CD14-positive monocyte (primary cell): ENCODE measurements at regions not wholly inside any gene's neighbourhood (a gene's known extent, or its start where the extent isn't known, plus 50 kb on each side); places are given as distances from the start of the nearest gene placed in this dataset.

Experiments used
- DNase-seq, 3 donors: peaks; one replicate each; pipeline ENCODE4 v3.0.0-alpha.2; 2011 to 2022
- H2AFZ ChIP-seq: 2 replicates; pipeline ENCODE4 v1.6.0; 2012; ENCODE audit warnings: mild to moderate bottlenecking, low read depth, low read length, inconsistent platforms; ENCODE audit not compliant: insufficient read depth, poor library complexity, severe bottlenecking
- H3K27ac ChIP-seq, 2 donors: 1 replicate in 1 of 2; 2 replicates in 1 of 2; pipeline ENCODE4 v1.5.1; 2012 to 2013; ENCODE audit warnings: low read length in 2 of 2, control low read depth in 1 of 2, inconsistent platforms in 1 of 2, low read depth in 1 of 2, mild to moderate bottlenecking in 1 of 2
- H3K27me3 ChIP-seq, 2 donors: one replicate each; pipeline versions ENCODE4 v1.6.0 to v1.6.1; 2011 to 2013; ENCODE audit warnings: low read length in 2 of 2; ENCODE audit not compliant: control insufficient read depth in 2 of 2, insufficient read depth in 2 of 2
- H3K36me3 ChIP-seq, 2 donors: replicated peaks in 1 of 2; 1 replicate in 1 of 2; 2 replicates in 1 of 2; pipeline versions ENCODE4 v1.5.1 to v1.6.1; 2012 to 2013; ENCODE audit warnings: low read length in 2 of 2, control low read depth in 1 of 2, inconsistent platforms in 1 of 2, mild to moderate bottlenecking in 1 of 2; ENCODE audit not compliant: insufficient read depth in 2 of 2, control insufficient read depth in 1 of 2
- H3K4me1 ChIP-seq, 2 donors: 1 replicate in 1 of 2; 2 replicates in 1 of 2; pipeline versions ENCODE4 v1.5.1 to v1.6.1; 2012 to 2013; ENCODE audit warnings: low read length in 2 of 2, control low read depth in 1 of 2, inconsistent platforms in 1 of 2, mild to moderate bottlenecking in 1 of 2, moderate library complexity in 1 of 2; ENCODE audit not compliant: insufficient read depth in 2 of 2, control insufficient read depth in 1 of 2
- H3K4me2 ChIP-seq: replicated peaks from 2 replicates; pipeline ENCODE3; 2012; ENCODE audit warnings: low read length, moderate library complexity, mild to moderate bottlenecking; ENCODE audit not compliant: poor library complexity, severe bottlenecking; ENCODE audit errors: extremely low read depth
- H3K4me3 ChIP-seq, 3 experiments: fragments of 200-600 bp in 1 of 3; sonication (generic) in 1 of 3; replicated peaks in 1 of 3; 1 replicate in 2 of 3; 2 replicates in 1 of 3; pipeline ENCODE4 v1.5.1; 2011 to 2013; ENCODE audit warnings: low read length in 3 of 3, mild to moderate bottlenecking in 3 of 3, control low read depth in 2 of 3, low read depth in 2 of 3, inconsistent platforms in 1 of 3, moderate library complexity in 1 of 3
- H3K79me2 ChIP-seq: 2 replicates; pipeline ENCODE4 v1.6.0; 2012; ENCODE audit warnings: mild to moderate bottlenecking, control low read depth, inconsistent platforms, low read length, moderate library complexity; ENCODE audit not compliant: insufficient read depth
- H3K9ac ChIP-seq: 2 replicates; pipeline ENCODE4 v1.6.0; 2017; ENCODE audit warnings: low read length, mild to moderate bottlenecking; ENCODE audit not compliant: insufficient read depth, poor library complexity, severe bottlenecking
- H3K9me3 ChIP-seq, 2 donors: replicated peaks in 1 of 2; 1 replicate in 1 of 2; 2 replicates in 1 of 2; pipeline versions ENCODE4 v1.5.1 to v1.6.1; 2012 to 2013; ENCODE audit warnings: low read length in 2 of 2, control low read depth in 1 of 2; ENCODE audit not compliant: control insufficient read depth in 1 of 2, insufficient read depth in 1 of 2
- H4K20me1 ChIP-seq: 2 replicates; pipeline ENCODE4 v1.6.0; 2012; ENCODE audit warnings: mild to moderate bottlenecking, low read length, control low read depth, moderate library complexity; ENCODE audit not compliant: insufficient read depth
- H3K27ac Mint-ChIP-seq, 7 donors: one replicate each; pipeline ENCODE4 v1.8.0; 2020; ENCODE audit warnings: mild to moderate bottlenecking in 7 of 7, mixed read lengths in 7 of 7, moderate library complexity in 6 of 7, inconsistent platforms in 2 of 7
- H3K27me3 Mint-ChIP-seq, 3 donors: one replicate each; pipeline ENCODE4 v1.8.0; 2021 to 2022; ENCODE audit warnings: low read depth in 3 of 3, mild to moderate bottlenecking in 3 of 3, mixed read lengths in 3 of 3, moderate library complexity in 3 of 3, inconsistent platforms in 1 of 3
- H3K36me3 Mint-ChIP-seq, 2 donors: one replicate each; pipeline ENCODE4 v1.8.0; 2020; ENCODE audit warnings: mixed read lengths in 2 of 2, inconsistent platforms in 1 of 2, mild to moderate bottlenecking in 1 of 2
- H3K4me1 Mint-ChIP-seq: one replicate; pipeline ENCODE4 v1.8.0; 2020; ENCODE audit warnings: mild to moderate bottlenecking, mixed read lengths
- H3K4me3 Mint-ChIP-seq, 2 donors: one replicate each; pipeline ENCODE4 v1.8.0; 2020; ENCODE audit warnings: mild to moderate bottlenecking in 2 of 2, mixed read lengths in 2 of 2, moderate library complexity in 1 of 2
- H3K9me3 Mint-ChIP-seq, 7 donors: one replicate each; pipeline ENCODE4 v1.8.0; 2020 to 2022; ENCODE audit warnings: mixed read lengths in 7 of 7, mild to moderate bottlenecking in 6 of 7, moderate library complexity in 6 of 7, inconsistent platforms in 2 of 7
- CTCF ChIP-seq: fragments of 200-600 bp; IDR thresholded peaks from one replicate; pipeline ENCODE4 v1.8.0; 2022; ENCODE audit warnings: antibody characterized with exemption, mild to moderate bottlenecking
- WGBS: methylation state at CpG from one replicate; pipeline ENCODE4 v1.1.5; 2013; ENCODE audit warnings: missing lambda C conversion rate; ENCODE audit not compliant: insufficient coverage; 5-methylcytosine and 5-hydroxymethylcytosine counted together
- intact Hi-C, 2 donors: fragments of 100-400 bp; cut with micrococcal nuclease; formaldehyde crosslinking; loops; one replicate each; pipeline versions ENCODE4 v1.15.0 to v1.15.1; 2023

DNA sequence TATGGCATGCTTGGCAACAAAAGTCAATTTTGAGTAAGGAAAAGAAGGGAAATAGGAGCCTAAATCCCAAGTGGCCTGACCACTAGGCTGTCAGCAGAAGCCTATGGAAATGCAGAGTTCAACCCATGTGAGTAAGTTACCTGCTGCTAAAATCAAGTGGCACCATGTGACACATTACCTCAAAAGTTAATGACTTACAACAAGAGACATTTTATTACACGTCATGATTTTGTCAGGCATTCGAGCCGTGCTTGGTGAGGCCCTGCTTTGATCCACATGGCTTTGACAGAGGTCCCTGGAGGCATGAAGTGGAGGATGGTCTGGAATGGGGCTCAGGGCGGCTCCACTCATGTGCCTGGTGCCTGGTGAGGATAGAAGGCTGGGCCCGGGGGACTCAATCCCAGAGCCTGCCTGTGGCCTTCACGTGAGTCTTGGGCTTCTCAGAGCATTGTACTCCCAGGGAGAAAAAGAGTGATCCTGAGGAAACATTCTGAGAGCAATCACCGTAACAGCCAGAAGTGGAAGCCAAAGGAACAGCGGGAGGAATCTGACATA is 339.1 kb upstream of the B3GAT1 start:
- Histone ChIP-seq H3K4me1 (no peaks in the 10 kb centered on the region), H3K27ac (no peak overlapping the region), H3K36me3 (no peaks in the 10 kb centered on the region), H2AFZ (no peak overlapping the region), H3K27me3 (no peaks in the 10 kb centered on the region), H3K9me3 (peaks cover 9 to 15% of the 10 kb centered on the region in 2 donors), H3K4me3 (no peak overlapping the region), H3K4me2 (no peak overlapping the region), H3K79me2 (no peaks in the 10 kb centered on the region), H4K20me1 (no peaks in the 10 kb centered on the region), H3K9ac (no peak overlapping the region)
- intact Hi-C loops: no loop called here
- no peaks in the 10 kb centered on the region for H3K36me3 Mint-ChIP-seq
- peaks cover 0 to 3% (median 2%) of the 10 kb centered on the region in 3 donors for H3K27me3 Mint-ChIP-seq
- no peak for TF ChIP-seq CTCF
- H3K27ac Mint-ChIP-seq: no peak overlapping the region
- 85% methylated on average over 6 of the region's 8 CpGs for WGBS
- DNase-seq: no peak
- no peaks in the 10 kb centered on the region for H3K4me1 Mint-ChIP-seq
- H3K4me3 Mint-ChIP-seq: no peak overlapping the region
- peaks cover 5 to 22% (median 9%) of the 10 kb centered on the region in 7 donors for H3K9me3 Mint-ChIP-seq

DNA sequence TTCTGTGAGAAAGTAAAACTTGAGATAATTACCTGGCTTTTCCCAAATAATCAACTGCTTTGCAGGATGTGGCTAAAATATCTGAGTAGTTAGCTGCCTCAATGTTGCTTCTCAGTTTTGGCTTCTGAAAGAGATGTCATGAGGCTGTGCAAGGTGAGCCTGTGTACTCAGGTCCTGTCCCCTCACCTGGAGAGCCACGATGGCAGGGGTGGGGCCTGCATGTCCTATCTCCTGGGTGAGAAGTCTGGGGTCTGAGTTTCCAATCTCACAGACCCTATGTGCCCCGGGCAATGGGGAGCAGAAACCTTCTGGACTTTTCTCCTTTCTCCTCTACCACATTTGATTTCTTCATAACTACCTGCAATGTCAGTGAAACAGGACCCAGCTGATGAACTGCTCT is 338.6 kb upstream of the B3GAT1 start:
- Mint-ChIP-seq H3K36me3 (no peaks in the 10 kb centered on the region), H3K4me1 (no peaks in the 10 kb centered on the region), H3K27me3 (peaks cover 0 to 5% (median 2%) of the 10 kb centered on the region in 3 donors), H3K4me3 (no peak overlapping the region), H3K9me3 (peaks cover 5 to 22% (median 12%) of the 10 kb centered on the region in 7 donors), H3K27ac (no peak overlapping the region)
- Histone ChIP-seq H4K20me1 (no peaks in the 10 kb centered on the region), H3K27me3 (no peaks in the 10 kb centered on the region), H3K79me2 (no peaks in the 10 kb centered on the region), H3K36me3 (no peaks in the 10 kb centered on the region), H2AFZ (no peak overlapping the region), H3K4me3 (no peak overlapping the region), H3K4me1 (no peaks in the 10 kb centered on the region), H3K4me2 (no peak overlapping the region), H3K27ac (no peak overlapping the region), H3K9ac (no peak overlapping the region), H3K9me3 (peaks cover 9 to 15% of the 10 kb centered on the region in 2 donors)
- no peak for DNase-seq
- WGBS: no CpG with 5 or more reads among the region's 2 CpGs
- TF ChIP-seq CTCF: no peak
- intact Hi-C loops: no loop called here
